ENCODE measurements at regions not wholly inside any gene's neighbourhood (a gene's known extent, or its start where the extent isn't known, plus 50 kb on each side); places are given as distances from the start of the nearest gene placed in this dataset.

- no peak for DNase-seq
Observed at GRCh38 chr9:134276453-134277245, 49.6 kb upstream of the RXRA start.

Data from stimulated activated CD4-positive, alpha-beta T cell treated with anti-CD3 and anti-CD28 coated beads, Interleukin-12 subunit alpha, Interleukin-12 subunit beta, amount 100 ng/mL, for 4 hours (primary cell).